ENCODE measurements at regions not wholly inside any gene's neighbourhood (a gene's known extent, or its start where the extent isn't known, plus 50 kb on each side); places are given as distances from the start of the nearest gene placed in this dataset.

DNA sequence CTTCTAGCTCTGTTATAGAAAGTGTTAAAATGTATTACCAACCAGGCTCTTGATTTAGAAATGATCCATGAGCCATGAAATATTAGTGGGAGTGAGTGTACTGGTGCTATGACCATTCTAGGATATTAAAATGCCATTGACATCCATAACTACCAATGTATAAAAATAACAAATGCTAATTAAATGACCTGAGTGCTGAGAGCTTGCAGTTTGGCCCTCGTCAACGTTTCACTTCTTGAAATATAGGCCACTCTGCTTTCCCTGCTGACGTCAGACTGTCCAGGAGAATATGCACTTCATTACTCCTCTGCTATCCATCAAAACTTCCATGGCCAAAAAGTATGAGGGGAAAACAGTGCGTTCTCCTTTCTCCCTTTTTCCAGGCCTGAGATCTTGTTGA, 563.1 kb downstream of the METTL15 start:
- TF ChIP-seq, protein P1, sequence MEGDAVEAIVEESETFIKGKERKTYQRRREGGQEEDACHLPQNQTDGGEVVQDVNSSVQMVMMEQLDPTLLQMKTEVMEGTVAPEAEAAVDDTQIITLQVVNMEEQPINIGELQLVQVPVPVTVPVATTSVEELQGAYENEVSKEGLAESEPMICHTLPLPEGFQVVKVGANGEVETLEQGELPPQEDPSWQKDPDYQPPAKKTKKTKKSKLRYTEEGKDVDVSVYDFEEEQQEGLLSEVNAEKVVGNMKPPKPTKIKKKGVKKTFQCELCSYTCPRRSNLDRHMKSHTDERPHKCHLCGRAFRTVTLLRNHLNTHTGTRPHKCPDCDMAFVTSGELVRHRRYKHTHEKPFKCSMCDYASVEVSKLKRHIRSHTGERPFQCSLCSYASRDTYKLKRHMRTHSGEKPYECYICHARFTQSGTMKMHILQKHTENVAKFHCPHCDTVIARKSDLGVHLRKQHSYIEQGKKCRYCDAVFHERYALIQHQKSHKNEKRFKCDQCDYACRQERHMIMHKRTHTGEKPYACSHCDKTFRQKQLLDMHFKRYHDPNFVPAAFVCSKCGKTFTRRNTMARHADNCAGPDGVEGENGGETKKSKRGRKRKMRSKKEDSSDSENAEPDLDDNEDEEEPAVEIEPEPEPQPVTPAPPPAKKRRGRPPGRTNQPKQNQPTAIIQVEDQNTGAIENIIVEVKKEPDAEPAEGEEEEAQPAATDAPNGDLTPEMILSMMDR (IDR thresholded peaks at IDR 0.05; ENCODE audit: low read depth, low read length, poor library complexity, severe bottlenecking), result no peak
- TF ChIP-seq EZH2phosphoT487 (IDR thresholded peaks at IDR 0.05; ENCODE audit: borderline replicate concordance, low read length), result no peak

Data from DOHH2 (cell line).